ENCODE measurements at regions not wholly inside any gene's neighbourhood (a gene's known extent, or its start where the extent isn't known, plus 50 kb on each side); places are given as distances from the start of the nearest gene placed in this dataset.
"Not testable (repeated sequence)": the region's sequence is repeated elsewhere in the genome, so short reads cannot be mapped to it uniquely, and the experiment has no call there.

DNA sequence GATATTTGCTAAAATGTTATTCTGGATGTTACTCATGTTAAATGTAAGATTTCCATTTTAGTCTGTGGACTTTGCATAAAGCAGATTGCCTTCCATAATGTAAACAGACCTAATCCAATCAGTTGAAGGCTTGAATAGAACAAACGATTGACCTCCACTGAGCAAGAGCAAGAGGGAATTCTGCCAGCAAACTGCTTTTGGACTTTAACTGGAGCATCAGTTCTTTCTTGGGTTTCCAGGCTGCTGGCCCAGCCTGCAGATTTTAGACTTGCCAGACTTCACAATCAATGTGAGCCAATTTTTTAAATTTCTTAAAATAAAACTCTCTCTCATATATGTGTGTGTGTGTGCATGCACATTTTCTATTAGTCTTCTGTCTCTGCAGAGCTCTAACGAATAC lies 1248.8 kb downstream of the ADGRL3 start:
- Histone ChIP-seq H3K27me3 (ENCODE audit: control insufficient read depth, insufficient read depth, low read length) (no peaks in the 10 kb centered on the region), H3K27ac (ENCODE audit: low read length) (no peak overlapping the region), H3K9me3 (ENCODE audit: control insufficient read depth, low read depth, low read length) (no peaks in the 10 kb centered on the region), H3K4me1 (ENCODE audit: control insufficient read depth, low read depth, low read length) (no peaks in the 10 kb centered on the region), H3K4me3 (ENCODE audit: low read length) (no peak overlapping the region), H3K9ac (ENCODE audit: low read length) (no peak overlapping the region), H3K36me3 (ENCODE audit: control insufficient read depth, low read depth, low read length) (no peaks in the 10 kb centered on the region)

DNA sequence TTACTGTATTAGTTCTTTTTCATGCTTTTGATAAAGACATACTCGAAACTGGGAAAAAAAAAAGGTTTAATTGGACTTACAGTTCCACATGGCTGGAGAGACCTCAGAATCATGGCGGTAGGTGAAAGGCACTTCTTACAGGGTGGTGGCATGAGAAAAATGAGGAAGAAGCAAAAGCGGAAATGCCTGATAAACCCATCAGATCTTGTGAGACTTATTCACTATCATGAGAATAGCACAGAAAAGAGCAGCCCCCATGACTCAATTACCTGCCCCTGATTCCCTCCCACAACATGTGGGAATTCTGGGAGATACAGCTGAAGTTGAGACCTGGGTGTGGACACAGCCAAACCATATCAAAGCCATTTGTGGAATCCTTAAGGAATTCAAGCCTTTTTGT lies 1238.9 kb downstream of the ADGRL3 start:
- Histone ChIP-seq H3K9me3 (ENCODE audit: control insufficient read depth, low read depth, low read length) (peaks cover 15% of the 10 kb centered on the region), H3K36me3 (ENCODE audit: control insufficient read depth, low read depth, low read length) (no peaks in the 10 kb centered on the region), H3K4me1 (ENCODE audit: control insufficient read depth, low read depth, low read length) (no peaks in the 10 kb centered on the region), H3K9ac (ENCODE audit: low read length) (no peak overlapping the region), H3K27ac (ENCODE audit: low read length) (no peak overlapping the region), H3K27me3 (ENCODE audit: control insufficient read depth, insufficient read depth, low read length) (no peaks in the 10 kb centered on the region), H3K4me3 (ENCODE audit: low read length) (no peak overlapping the region)

DNA sequence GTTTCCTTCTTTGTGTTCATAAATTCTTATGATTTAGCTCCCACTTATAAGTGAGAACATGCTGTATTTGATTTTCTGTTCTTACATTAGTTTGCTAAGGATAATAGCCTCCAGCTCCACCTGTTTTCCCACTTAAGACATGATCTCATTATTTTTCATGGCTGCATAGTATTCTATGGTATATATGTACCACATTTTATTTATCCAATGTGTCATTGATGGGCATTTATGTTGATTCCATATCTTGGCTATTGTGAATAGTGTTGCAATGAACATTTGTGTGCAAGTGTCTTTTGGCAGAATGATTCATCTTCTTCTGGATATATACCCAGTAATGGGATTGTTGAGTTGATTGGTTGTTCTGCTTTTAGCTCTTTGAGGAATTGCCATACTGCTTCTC lies 1234.8 kb downstream of the ADGRL3 start:
- Histone ChIP-seq H3K27me3 (ENCODE audit: control insufficient read depth, insufficient read depth, low read length) (no peaks in the 10 kb centered on the region), H3K27ac (ENCODE audit: low read length) (no peak overlapping the region), H3K4me3 (ENCODE audit: low read length) (no peak overlapping the region), H3K9me3 (ENCODE audit: control insufficient read depth, low read depth, low read length) (peaks cover 1% of the 10 kb centered on the region), H3K36me3 (ENCODE audit: control insufficient read depth, low read depth, low read length) (no peaks in the 10 kb centered on the region), H3K9ac (ENCODE audit: low read length) (no peak overlapping the region), H3K4me1 (ENCODE audit: control insufficient read depth, low read depth, low read length) (no peaks in the 10 kb centered on the region)

GRCh38 chr4:62431513-62432231 lies 1231.5 kb downstream of the ADGRL3 start:
- H3K27ac ChIP-seq (ENCODE audit: low read length); H3K4me1 ChIP-seq (ENCODE audit: control insufficient read depth, low read depth, low read length); H3K36me3 ChIP-seq (ENCODE audit: control insufficient read depth, low read depth, low read length); H3K27me3 ChIP-seq (ENCODE audit: control insufficient read depth, insufficient read depth, low read length); H3K9ac ChIP-seq (ENCODE audit: low read length); H3K4me3 ChIP-seq (ENCODE audit: low read length); H3K9me3 ChIP-seq (ENCODE audit: control insufficient read depth, low read depth, low read length): not testable (repeated sequence)

- H3K27ac ChIP-seq (ENCODE audit: low read length): no peak overlapping the region
- no peaks in the 10 kb centered on the region for H3K36me3 ChIP-seq (ENCODE audit: control insufficient read depth, low read depth, low read length)
Measured at GRCh38 chr4:62429297-62429696, 1229.2 kb downstream of the ADGRL3 start.

DNA sequence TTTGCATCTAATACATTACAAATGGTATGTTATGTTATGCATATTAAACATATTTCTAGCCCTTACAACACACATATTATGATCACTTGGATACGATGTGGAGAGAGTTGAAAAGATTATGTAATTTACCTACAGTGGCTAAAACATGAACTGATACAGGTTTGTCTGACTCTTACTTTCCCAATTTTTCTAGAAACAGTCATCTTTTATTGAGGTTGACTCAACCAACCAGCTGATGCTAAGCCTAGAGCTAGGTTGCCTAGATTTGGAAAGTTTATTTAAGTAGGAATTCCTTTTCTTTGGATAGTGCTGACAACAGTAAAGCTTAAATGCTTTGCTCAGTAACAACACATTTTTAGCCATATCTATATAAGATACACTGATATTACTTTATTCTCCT lies 1215.1 kb downstream of the ADGRL3 start:
- Histone ChIP-seq H3K4me3 (ENCODE audit: low read length) (no peak overlapping the region), H3K9ac (ENCODE audit: low read length) (no peak overlapping the region), H3K36me3 (ENCODE audit: control insufficient read depth, low read depth, low read length) (no peaks in the 10 kb centered on the region), H3K27ac (ENCODE audit: low read length) (no peak overlapping the region), H3K27me3 (ENCODE audit: control insufficient read depth, insufficient read depth, low read length) (no peaks in the 10 kb centered on the region), H3K9me3 (ENCODE audit: control insufficient read depth, low read depth, low read length) (no peaks in the 10 kb centered on the region), H3K4me1 (ENCODE audit: control insufficient read depth, low read depth, low read length) (no peaks in the 10 kb centered on the region)

More at GRCh38 chr4:62429297-62429696, 1229.2 kb downstream of the ADGRL3 start:
- no peaks in the 10 kb centered on the region for H3K27me3 ChIP-seq (ENCODE audit: control insufficient read depth, insufficient read depth, low read length)
- H3K9ac ChIP-seq (ENCODE audit: low read length): no peak overlapping the region
- H3K4me1 ChIP-seq (ENCODE audit: control insufficient read depth, low read depth, low read length): no peaks in the 10 kb centered on the region
- no peak overlapping the region for H3K4me3 ChIP-seq (ENCODE audit: low read length)
- H3K9me3 ChIP-seq (ENCODE audit: control insufficient read depth, low read depth, low read length): no peaks in the 10 kb centered on the region

DNA sequence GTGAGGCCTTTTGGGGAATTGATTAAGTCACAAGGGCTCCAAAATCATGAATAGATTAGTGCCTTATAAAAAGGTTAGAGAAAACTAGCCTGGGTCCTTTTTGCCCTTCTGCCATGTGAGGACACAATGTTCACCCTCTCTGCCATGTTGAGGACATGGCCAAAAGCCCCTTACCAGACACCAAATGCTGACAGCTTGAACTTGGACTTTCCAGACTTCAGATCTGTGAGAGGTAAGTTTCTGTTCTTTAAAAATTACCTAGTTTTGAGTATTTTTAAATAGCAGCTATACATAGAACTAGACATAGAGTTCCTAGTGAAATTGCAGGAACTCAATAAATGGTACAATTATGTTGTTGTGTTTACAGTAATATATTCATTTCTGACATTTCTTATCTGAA lies 1214.4 kb downstream of the ADGRL3 start:
- no peaks in the 10 kb centered on the region for H3K9me3 ChIP-seq (ENCODE audit: control insufficient read depth, low read depth, low read length)
- H3K27me3 ChIP-seq (ENCODE audit: control insufficient read depth, insufficient read depth, low read length): no peaks in the 10 kb centered on the region
- no peak overlapping the region for H3K9ac ChIP-seq (ENCODE audit: low read length)
- H3K4me1 ChIP-seq (ENCODE audit: control insufficient read depth, low read depth, low read length): no peaks in the 10 kb centered on the region
- H3K27ac ChIP-seq (ENCODE audit: low read length): no peak overlapping the region
- no peak overlapping the region for H3K4me3 ChIP-seq (ENCODE audit: low read length)
- no peaks in the 10 kb centered on the region for H3K36me3 ChIP-seq (ENCODE audit: control insufficient read depth, low read depth, low read length)

DNA sequence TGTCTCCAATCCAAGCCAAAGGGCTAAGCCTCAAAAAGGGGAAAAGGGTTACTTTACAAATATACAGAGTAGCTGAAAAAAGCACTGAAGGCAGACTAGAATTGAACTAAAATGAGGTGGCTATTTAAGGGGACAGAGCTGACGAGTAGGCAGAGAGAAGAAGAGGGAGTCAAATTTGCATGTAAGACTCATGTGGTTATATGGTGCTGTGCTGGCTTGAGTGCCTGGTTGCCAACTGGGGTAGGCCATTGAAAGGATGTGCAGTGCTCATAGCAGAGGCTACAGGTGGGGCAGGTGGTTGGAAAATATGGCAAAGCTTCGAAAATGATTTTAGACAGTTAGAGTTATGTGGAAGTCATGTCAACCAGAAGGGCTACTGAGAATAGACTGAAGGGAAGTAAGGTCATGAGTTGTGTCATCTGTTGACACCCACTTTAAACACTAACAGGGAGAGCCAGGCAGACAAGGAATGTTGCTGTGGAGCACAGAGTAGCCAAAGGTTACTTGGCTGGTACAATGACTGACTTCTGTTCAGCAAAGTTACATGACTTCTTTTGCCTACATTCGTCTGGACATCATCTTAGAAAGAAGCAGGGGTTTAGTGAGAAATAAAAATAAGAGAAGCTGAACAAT lies 1210.4 kb downstream of the ADGRL3 start:
- Histone ChIP-seq H3K27me3 (ENCODE audit: control insufficient read depth, insufficient read depth, low read length) (no peaks in the 10 kb centered on the region), H3K36me3 (ENCODE audit: control insufficient read depth, low read depth, low read length) (no peaks in the 10 kb centered on the region), H3K9me3 (ENCODE audit: control insufficient read depth, low read depth, low read length) (no peaks in the 10 kb centered on the region), H3K27ac (ENCODE audit: low read length) (no peak overlapping the region), H3K9ac (ENCODE audit: low read length) (no peak overlapping the region), H3K4me3 (ENCODE audit: low read length) (no peak overlapping the region), H3K4me1 (ENCODE audit: control insufficient read depth, low read depth, low read length) (no peaks in the 10 kb centered on the region)

DNA sequence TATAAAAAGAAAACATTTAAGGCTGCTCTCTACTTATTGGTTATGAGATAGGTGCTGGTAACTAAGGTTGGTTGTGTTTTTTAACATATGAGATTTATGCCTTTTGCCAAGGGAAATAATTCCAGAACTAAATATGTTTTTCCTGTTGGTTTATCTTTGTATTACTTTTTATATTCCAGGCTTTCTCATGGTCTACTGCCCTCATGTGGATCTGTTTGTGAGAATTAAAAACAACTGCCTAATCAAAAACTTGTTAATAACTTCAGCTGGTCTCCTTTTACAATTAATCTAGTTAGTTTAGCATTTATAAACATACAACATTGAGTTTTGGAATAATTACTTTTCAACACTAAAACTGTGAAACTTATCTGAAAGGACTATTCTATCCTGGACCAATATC lies 1208.3 kb downstream of the ADGRL3 start:
- Histone ChIP-seq H3K36me3 (ENCODE audit: control insufficient read depth, low read depth, low read length) (no peaks in the 10 kb centered on the region), H3K9me3 (ENCODE audit: control insufficient read depth, low read depth, low read length) (no peaks in the 10 kb centered on the region), H3K27ac (ENCODE audit: low read length) (no peak overlapping the region), H3K27me3 (ENCODE audit: control insufficient read depth, insufficient read depth, low read length) (no peaks in the 10 kb centered on the region), H3K9ac (ENCODE audit: low read length) (no peak overlapping the region), H3K4me1 (ENCODE audit: control insufficient read depth, low read depth, low read length) (no peaks in the 10 kb centered on the region), H3K4me3 (ENCODE audit: low read length) (no peak overlapping the region)

DNA sequence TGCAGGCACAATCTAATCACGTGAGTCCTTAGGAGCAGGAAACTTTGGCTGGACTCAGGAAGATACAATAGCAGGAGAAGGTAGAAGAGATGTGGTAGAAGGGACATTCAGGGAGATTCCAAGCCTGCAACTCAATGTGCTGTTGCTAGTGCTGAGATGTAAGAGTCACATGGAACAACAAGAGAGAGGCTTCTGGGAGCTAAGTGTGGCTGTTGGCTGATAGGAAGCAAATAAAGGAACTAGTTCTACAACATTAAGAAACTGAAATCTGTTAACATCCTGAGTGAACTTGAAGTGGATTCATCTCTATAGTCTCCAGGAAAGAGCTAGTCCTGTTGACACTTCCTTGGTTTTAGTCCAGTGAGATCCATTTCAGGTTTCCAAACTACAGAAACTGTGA lies 1207.4 kb downstream of the ADGRL3 start:
- H3K4me1 ChIP-seq (ENCODE audit: control insufficient read depth, low read depth, low read length): no peaks in the 10 kb centered on the region
- no peaks in the 10 kb centered on the region for H3K27me3 ChIP-seq (ENCODE audit: control insufficient read depth, insufficient read depth, low read length)
- H3K27ac ChIP-seq (ENCODE audit: low read length): no peak overlapping the region
- no peaks in the 10 kb centered on the region for H3K9me3 ChIP-seq (ENCODE audit: control insufficient read depth, low read depth, low read length)
- no peak overlapping the region for H3K4me3 ChIP-seq (ENCODE audit: low read length)
- no peaks in the 10 kb centered on the region for H3K36me3 ChIP-seq (ENCODE audit: control insufficient read depth, low read depth, low read length)
- H3K9ac ChIP-seq (ENCODE audit: low read length): no peak overlapping the region

DNA sequence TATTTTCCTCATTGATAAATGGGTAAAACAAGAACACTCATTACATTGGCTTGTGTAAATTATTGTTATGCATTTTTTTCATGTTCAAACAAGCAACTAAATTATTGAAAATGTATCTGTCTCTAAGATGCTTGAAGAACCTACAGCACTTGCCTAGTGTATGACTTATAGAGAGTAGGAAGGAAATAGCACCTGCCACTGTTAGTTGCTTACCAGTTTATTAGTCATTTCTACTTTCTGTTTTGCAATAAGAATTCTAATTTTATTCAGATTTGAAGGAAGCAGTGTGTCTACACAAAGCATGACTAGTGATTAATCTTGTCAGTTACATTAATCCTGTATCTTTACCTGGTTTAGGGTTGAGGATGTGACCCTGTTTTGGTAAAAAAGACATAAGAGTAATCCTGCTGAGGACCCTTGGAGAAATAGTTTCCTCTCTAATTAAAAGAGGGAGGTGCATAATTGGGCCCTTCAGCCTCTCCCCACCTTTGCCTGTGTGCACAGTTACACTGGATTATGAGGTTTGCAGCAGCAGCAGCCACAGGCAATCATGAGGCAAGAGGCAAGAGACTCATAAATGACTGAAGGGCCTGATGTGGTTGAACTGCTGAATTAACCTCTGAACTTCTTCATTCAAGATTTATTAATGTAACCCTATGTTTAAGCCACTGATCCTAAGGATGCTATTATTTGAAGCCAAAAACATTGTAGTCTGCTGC lies 1202.1 kb downstream of the ADGRL3 start:
- Histone ChIP-seq H3K27me3 (ENCODE audit: control insufficient read depth, insufficient read depth, low read length) (no peaks in the 10 kb centered on the region), H3K27ac (ENCODE audit: low read length) (no peak overlapping the region), H3K36me3 (ENCODE audit: control insufficient read depth, low read depth, low read length) (no peaks in the 10 kb centered on the region), H3K4me3 (ENCODE audit: low read length) (no peak overlapping the region), H3K9me3 (ENCODE audit: control insufficient read depth, low read depth, low read length) (no peaks in the 10 kb centered on the region), H3K9ac (ENCODE audit: low read length) (no peak overlapping the region), H3K4me1 (ENCODE audit: control insufficient read depth, low read depth, low read length) (no peaks in the 10 kb centered on the region)

Measured in iPS-18a (cell line).